Ishikawa (cell line): ENCODE measurements at regions not wholly inside any gene's neighbourhood (a gene's known extent, or its start where the extent isn't known, plus 50 kb on each side); places are given as distances from the start of the nearest gene placed in this dataset.

ENCODE experiments used
- CEBPB ChIP-seq: IDR thresholded peaks from 2 replicates; pipeline ENCODE4 v1.6.1; 2012
- CREB1 ChIP-seq: IDR thresholded peaks from 2 replicates; pipeline ENCODE4 v1.6.1; 2012; ENCODE audit warnings: low read depth
- EGR1 ChIP-seq: IDR thresholded peaks from 2 replicates; pipeline ENCODE4 v1.6.1; 2012
- EP300 ChIP-seq: IDR thresholded peaks from 2 replicates; pipeline ENCODE4 v1.6.1; 2012; ENCODE audit warnings: borderline replicate concordance
- FOXM1 ChIP-seq: IDR thresholded peaks from 2 replicates; pipeline ENCODE4 v1.6.1; 2012; ENCODE audit warnings: low read depth, borderline replicate concordance
- RAD21 ChIP-seq: IDR thresholded peaks from 2 replicates; pipeline ENCODE4 v1.6.1; 2012; ENCODE audit warnings: low read depth
- TAF1 ChIP-seq: IDR thresholded peaks from 2 replicates; pipeline ENCODE4 v1.6.1; 2012; ENCODE audit warnings: low read depth, mild to moderate bottlenecking
- YY1 ChIP-seq: IDR thresholded peaks from 2 replicates; pipeline ENCODE4 v1.6.1; 2012; ENCODE audit warnings: low read depth
- ZBTB7A ChIP-seq: IDR thresholded peaks from 2 replicates; pipeline ENCODE4 v1.6.1; 2012; ENCODE audit warnings: low read depth

DNA sequence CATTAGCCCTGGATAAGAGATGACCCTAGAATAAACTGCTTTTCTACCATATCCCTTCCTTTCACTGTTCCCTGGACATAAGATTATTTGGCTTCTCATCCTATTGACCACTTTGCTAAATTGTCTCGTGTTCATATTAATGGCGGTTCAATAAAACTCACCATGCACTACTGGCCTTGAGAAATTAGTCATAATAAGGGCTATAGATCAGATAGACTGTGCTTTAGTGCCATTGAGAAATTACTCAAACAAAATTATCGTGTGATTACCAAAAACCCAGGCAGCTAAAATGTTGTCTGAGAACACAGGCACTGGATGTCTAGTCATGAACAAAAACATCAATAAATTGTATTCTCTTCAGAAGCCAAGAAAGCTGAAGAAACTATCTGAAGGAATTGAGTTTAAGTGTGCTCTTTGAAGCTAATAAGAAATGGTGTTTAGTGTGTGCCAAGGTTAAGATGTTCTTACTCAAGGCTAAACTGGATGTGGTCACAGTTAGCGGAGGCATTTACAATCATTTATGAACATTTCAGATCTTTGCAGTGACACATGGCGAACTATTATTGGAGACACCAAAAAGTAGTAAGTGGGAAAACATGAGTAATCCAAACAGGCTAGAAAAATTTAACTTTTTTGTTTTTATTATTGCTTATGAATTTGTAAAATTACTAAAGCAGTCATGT is 460.4 kb upstream of the RORB start:
- TF ChIP-seq ZBTB7A (no peak), FOXM1 (no peak), CEBPB (no peak), TAF1 (no peak), CREB1 (no peak), EP300 (no peak), RAD21 (no peak), EGR1 (no peak), YY1 (no peak)
